PC-3 (cell line): ENCODE measurements at regions not wholly inside any gene's neighbourhood (a gene's known extent, or its start where the extent isn't known, plus 50 kb on each side); places are given as distances from the start of the nearest gene placed in this dataset.

Experiments used
- ATAC-seq: fragments of 200-7000 bp; cut with Tn5 transposase; 2 replicates; pipeline ENCODE4 v1.9.1; 2020; ENCODE audit warnings: mild to moderate bottlenecking, moderate library complexity
- BruUV-seq: library from RNA; stranded (reverse); fragments of 400-500 nt; replicated peaks from 2 replicates; lab custom pipeline; 2021; lab: Mats Ljungman, UMichigan
- CTCF ChIA-PET: fragments of 300-600 bp; sonication (Branson Sonifier 250); formaldehyde crosslinking; loops from one replicate; lab custom pipeline; 2022; ENCODE audit warnings: antibody characterized with exemption; lab: Charles Lee
- POLR2A ChIA-PET: fragments of 300-600 bp; sonication (Branson Sonifier 250); formaldehyde crosslinking; loops from one replicate; lab custom pipeline; 2022; ENCODE audit warnings: antibody characterized with exemption; ENCODE audit not compliant: unreplicated experiment; lab: Charles Lee
- DNase-seq: peaks from one replicate; pipeline ENCODE4 v3.0.0-alpha.2; 2015
- H2AFZ ChIP-seq: fragments of 300-600 bp; sonication (generic); 2 replicates; pipeline ENCODE4 v1.6.0; 2016; ENCODE audit warnings: antibody characterized with exemption, low read length
- H3F3A ChIP-seq: fragments of 300-600 bp; sonication (generic); one replicate; pipeline ENCODE4 v1.6.0; 2017; ENCODE audit warnings: antibody characterized with exemption, low read length, control low read depth, mild to moderate bottlenecking; ENCODE audit not compliant: unreplicated experiment
- H3K27ac ChIP-seq: fragments of 300-600 bp; sonication (generic); 2 replicates; pipeline ENCODE4 v1.5.1; 2016; ENCODE audit warnings: mild to moderate bottlenecking, low read length
- H3K27me3 ChIP-seq: fragments of 300-600 bp; sonication (generic); 2 replicates; pipeline ENCODE4 v1.6.1; 2016; ENCODE audit warnings: low read length, mixed read lengths
- H3K36me3 ChIP-seq: fragments of 300-600 bp; sonication (generic); 2 replicates; pipeline ENCODE4 v1.6.1; 2016; ENCODE audit warnings: low read depth, mixed run types, low read length, mixed read lengths
- H3K4me1 ChIP-seq: fragments of 300-600 bp; sonication (generic); 2 replicates; pipeline ENCODE4 v1.5.1; 2016; ENCODE audit warnings: low read length; ENCODE audit not compliant: insufficient read depth
- H3K4me2 ChIP-seq: fragments of 300-600 bp; sonication (generic); 2 replicates; pipeline ENCODE4 v1.6.0; 2016; ENCODE audit warnings: low read length
- H3K4me3 ChIP-seq: fragments of 300-600 bp; sonication (generic); 2 replicates; pipeline ENCODE4 v1.5.1; 2016; ENCODE audit warnings: mild to moderate bottlenecking, low read length, mixed read lengths
- H3K79me2 ChIP-seq: fragments of 300-600 bp; sonication (generic); 2 replicates; pipeline ENCODE4 v1.6.1; 2017; ENCODE audit warnings: low read length, mixed read lengths
- H3K9ac ChIP-seq: fragments of 300-600 bp; sonication (generic); 2 replicates; pipeline ENCODE4 v1.6.0; 2016; ENCODE audit warnings: mild to moderate bottlenecking, low read length
- H3K9me2 ChIP-seq: fragments of 300-600 bp; sonication (generic); replicated peaks from 2 replicates; pipeline ENCODE4 v1.6.1; 2016; ENCODE audit warnings: mixed run types, low read length, mixed read lengths
- H3K9me3 ChIP-seq: fragments of 300-600 bp; sonication (generic); 2 replicates; pipeline ENCODE4 v1.6.1; 2016; ENCODE audit warnings: low read length, mixed read lengths
- H4K20me1 ChIP-seq: fragments of 300-600 bp; sonication (generic); 2 replicates; pipeline ENCODE4 v1.6.1; 2016; ENCODE audit warnings: low read length, mixed read lengths
- CTCF ChIP-seq: fragments of 300-600 bp; sonication (generic); conservative IDR thresholded peaks from 2 replicates; pipeline ENCODE4 v1.5.1; 2017; ENCODE audit warnings: antibody characterized with exemption, low read depth, mild to moderate bottlenecking, low read length
- EZH2 ChIP-seq: fragments of 300-600 bp; sonication (generic); IDR thresholded peaks from one replicate; pipeline ENCODE4 v1.6.1; 2017; ENCODE audit warnings: antibody characterized with exemption, mild to moderate bottlenecking, low read length; ENCODE audit not compliant: unreplicated experiment
- EZH2phosphoT487 ChIP-seq: fragments of 300-600 bp; sonication (generic); IDR thresholded peaks from 2 replicates; pipeline ENCODE4 v1.6.1; 2018; ENCODE audit warnings: mild to moderate bottlenecking, antibody characterized with exemption, low read length, borderline replicate concordance
- intact Hi-C: fragments of 100-400 bp; cut with micrococcal nuclease; formaldehyde crosslinking; loops from 2 replicates; pipeline ENCODE4 v1.9.0; 2023

- TF ChIP-seq EZH2phosphoT487 (no peak), EZH2 (no peak), CTCF (no peak)
- intact Hi-C loops, result no loop called here
- Histone ChIP-seq H4K20me1 (no peaks in the 10 kb centered on the region), H3K36me3 (no peaks in the 10 kb centered on the region), H3K9ac (no peak overlapping the region), H3K27me3 (no peaks in the 10 kb centered on the region), H3K4me1 (peaks cover 12% of the 10 kb centered on the region), H2AFZ (no peak overlapping the region), H3F3A (no peaks in the 10 kb centered on the region), H3K9me3 (no peaks in the 10 kb centered on the region), H3K9me2 (no peaks in the 10 kb centered on the region), H3K27ac (no peak overlapping the region), H3K4me2 (no peak overlapping the region), H3K79me2 (no peaks in the 10 kb centered on the region), H3K4me3 (no peak overlapping the region)
- POLR2A ChIA-PET, result no interaction called here
- ATAC-seq, result no peak
- no peak for DNase-seq
- CTCF ChIA-PET, result no interaction called here
- no TSS peak for BruUV-seq
These were observed 191.5 kb upstream of the FANCL start for GRCh38 chr2:58432491-58433170.

GRCh38 chr2:58429014-58429875, 188.1 kb upstream of the FANCL start:
- H2AFZ ChIP-seq, result no peak overlapping the region
- no peak overlapping the region for H3K4me2 ChIP-seq
- H3K79me2 ChIP-seq, result no peaks in the 10 kb centered on the region
- no peaks in the 10 kb centered on the region for H3K9me3 ChIP-seq
- ChIA-PET POLR2A (no interaction called here), CTCF (no interaction called here)
- no peak overlapping the region for H3K27ac ChIP-seq
- H3K9me2 ChIP-seq, result no peaks in the 10 kb centered on the region
- no peak overlapping the region for H3K4me3 ChIP-seq
- no TSS peak for BruUV-seq
- no peaks in the 10 kb centered on the region for H3K36me3 ChIP-seq
- intact Hi-C loops, result no loop called here
- H4K20me1 ChIP-seq, result no peaks in the 10 kb centered on the region
- ATAC-seq (no peak), DNase-seq (no peak)
- TF ChIP-seq CTCF (no peak), EZH2 (no peak), EZH2phosphoT487 (no peak)
- H3F3A ChIP-seq, result no peaks in the 10 kb centered on the region
- H3K9ac ChIP-seq, result no peak overlapping the region
- H3K4me1 ChIP-seq, result no peaks in the 10 kb centered on the region
- peaks cover 7% of the 10 kb centered on the region; the same call in 1 of the 2 replicates for H3K27me3 ChIP-seq
